Activated naive CD4-positive, alpha-beta T cell treated with anti-CD3 and anti-CD28 coated beads, Interleukin-2, amount 10 ng/mL, durations not matched to agents 7 days and 5 days (primary cell): ENCODE measurements at regions not wholly inside any gene's neighbourhood (a gene's known extent, or its start where the extent isn't known, plus 50 kb on each side); places are given as distances from the start of the nearest gene placed in this dataset.

Experiments used
- CTCF ChIA-PET: fragments of 350-600 bp; sonication (Branson Sonifier 250); formaldehyde crosslinking; loops from one replicate; lab custom pipeline; 2021; ENCODE audit warnings: antibody characterized with exemption; lab: Charles Lee
- DNase-seq: peaks from one replicate; pipeline ENCODE4 v3.0.0-alpha.2; 2020
- H3K27ac Mint-ChIP-seq: one replicate; pipeline ENCODE4 v1.8.0; 2021; ENCODE audit warnings: mild to moderate bottlenecking, moderate library complexity, mixed read lengths
- H3K27me3 Mint-ChIP-seq: one replicate; pipeline ENCODE4 v1.8.0; 2021; ENCODE audit warnings: mild to moderate bottlenecking, mixed read lengths
- H3K36me3 Mint-ChIP-seq: one replicate; pipeline ENCODE4 v1.8.0; 2021; ENCODE audit warnings: mixed read lengths
- H3K4me1 Mint-ChIP-seq: one replicate; pipeline ENCODE4 v1.8.0; 2021; ENCODE audit warnings: mixed read lengths
- H3K4me3 Mint-ChIP-seq: one replicate; pipeline ENCODE4 v1.8.0; 2021; ENCODE audit warnings: mild to moderate bottlenecking, moderate library complexity, mixed read lengths
- H3K9me3 Mint-ChIP-seq: one replicate; pipeline ENCODE4 v1.8.0; 2021; ENCODE audit warnings: mixed read lengths

GRCh38 chr18:44258086-44258485 is 422.6 kb upstream of the SETBP1 start:
- no peak overlapping the region for H3K27ac Mint-ChIP-seq
- H3K4me1 Mint-ChIP-seq = no peaks in the 10 kb centered on the region
- peaks cover 18% of the 10 kb centered on the region for H3K9me3 Mint-ChIP-seq
- CTCF ChIA-PET = no interaction called here
- H3K36me3 Mint-ChIP-seq = no peaks in the 10 kb centered on the region
- no peak overlapping the region for H3K4me3 Mint-ChIP-seq
- no peak for DNase-seq
- no peaks in the 10 kb centered on the region for H3K27me3 Mint-ChIP-seq

- Mint-ChIP-seq H3K4me1 (no peaks in the 10 kb centered on the region), H3K9me3 (peaks cover 13% of the 10 kb centered on the region), H3K36me3 (no peaks in the 10 kb centered on the region), H3K27ac (no peak overlapping the region), H3K4me3 (no peak overlapping the region), H3K27me3 (no peaks in the 10 kb centered on the region)
- DNase-seq = no peak
- CTCF ChIA-PET = no interaction called here
Observed at GRCh38 chr18:44258576-44258975, 422.1 kb upstream of the SETBP1 start.

- no peak overlapping the region for H3K4me3 Mint-ChIP-seq
- CTCF ChIA-PET = no interaction called here
- no peak overlapping the region for H3K27ac Mint-ChIP-seq
- H3K9me3 Mint-ChIP-seq = peaks cover 12% of the 10 kb centered on the region
- no peaks in the 10 kb centered on the region for H3K4me1 Mint-ChIP-seq
- no peak for DNase-seq
- no peaks in the 10 kb centered on the region for H3K27me3 Mint-ChIP-seq
- no peaks in the 10 kb centered on the region for H3K36me3 Mint-ChIP-seq
Observed at GRCh38 chr18:44259610-44260009, 421.1 kb upstream of the SETBP1 start.

- no peaks in the 10 kb centered on the region for H3K27me3 Mint-ChIP-seq
- no peak overlapping the region for H3K4me3 Mint-ChIP-seq
- no peak for DNase-seq
- H3K4me1 Mint-ChIP-seq = no peaks in the 10 kb centered on the region
- no peaks in the 10 kb centered on the region for H3K36me3 Mint-ChIP-seq
- H3K9me3 Mint-ChIP-seq = peaks cover 11% of the 10 kb centered on the region
- CTCF ChIA-PET = no interaction called here
- H3K27ac Mint-ChIP-seq = no peak overlapping the region
Observed at GRCh38 chr18:44265437-44265836, 415.3 kb upstream of the SETBP1 start.

GRCh38 chr18:44273298-44273697 is 407.4 kb upstream of the SETBP1 start:
- H3K36me3 Mint-ChIP-seq = no peaks in the 10 kb centered on the region
- no peaks in the 10 kb centered on the region for H3K27me3 Mint-ChIP-seq

GRCh38 chr18:44280479-44280878 is 400.2 kb upstream of the SETBP1 start:
- no peak overlapping the region for H3K27ac Mint-ChIP-seq
- no peak overlapping the region for H3K4me3 Mint-ChIP-seq
- CTCF ChIA-PET = no interaction called here
- no peaks in the 10 kb centered on the region for H3K4me1 Mint-ChIP-seq
- H3K36me3 Mint-ChIP-seq = no peaks in the 10 kb centered on the region
- H3K9me3 Mint-ChIP-seq = no peaks in the 10 kb centered on the region
- no peaks in the 10 kb centered on the region for H3K27me3 Mint-ChIP-seq
- DNase-seq = no peak

More at GRCh38 chr18:44273298-44273697, 407.4 kb upstream of the SETBP1 start:
- DNase-seq = no peak
- no peak overlapping the region for H3K4me3 Mint-ChIP-seq
- H3K4me1 Mint-ChIP-seq = no peaks in the 10 kb centered on the region
- H3K27ac Mint-ChIP-seq = no peak overlapping the region
- H3K9me3 Mint-ChIP-seq = peaks cover 4% of the 10 kb centered on the region
- CTCF ChIA-PET = no interaction called here

- Mint-ChIP-seq H3K27me3 (no peaks in the 10 kb centered on the region), H3K4me1 (no peaks in the 10 kb centered on the region), H3K4me3 (no peak overlapping the region), H3K27ac (no peak overlapping the region), H3K9me3 (no peaks in the 10 kb centered on the region), H3K36me3 (no peaks in the 10 kb centered on the region)
- CTCF ChIA-PET = no interaction called here
- no peak for DNase-seq
Observed at GRCh38 chr18:44286049-44286448, 394.6 kb upstream of the SETBP1 start.

- Mint-ChIP-seq H3K27me3 (no peaks in the 10 kb centered on the region), H3K27ac (no peak overlapping the region), H3K36me3 (no peaks in the 10 kb centered on the region), H3K4me1 (no peaks in the 10 kb centered on the region), H3K9me3 (no peaks in the 10 kb centered on the region), H3K4me3 (no peak overlapping the region)
- CTCF ChIA-PET = no interaction called here
- no peak for DNase-seq
Observed at GRCh38 chr18:44290366-44290977, 390.2 kb upstream of the SETBP1 start.

- CTCF ChIA-PET = no interaction called here
Observed at GRCh38 chr18:44298566-44298965, 382.1 kb upstream of the SETBP1 start.

GRCh38 chr18:44309185-44309584 is 371.5 kb upstream of the SETBP1 start:
- CTCF ChIA-PET = no interaction called here
- H3K9me3 Mint-ChIP-seq = peaks cover 6% of the 10 kb centered on the region
- H3K4me3 Mint-ChIP-seq = no peak overlapping the region
- no peaks in the 10 kb centered on the region for H3K27me3 Mint-ChIP-seq
- no peak for DNase-seq
- no peaks in the 10 kb centered on the region for H3K4me1 Mint-ChIP-seq
- H3K27ac Mint-ChIP-seq = no peak overlapping the region
- H3K36me3 Mint-ChIP-seq = no peaks in the 10 kb centered on the region

More at GRCh38 chr18:44298566-44298965, 382.1 kb upstream of the SETBP1 start:
- Mint-ChIP-seq H3K4me3 (no peak overlapping the region), H3K4me1 (no peaks in the 10 kb centered on the region), H3K36me3 (no peaks in the 10 kb centered on the region), H3K9me3 (peaks cover 6% of the 10 kb centered on the region), H3K27ac (no peak overlapping the region), H3K27me3 (no peaks in the 10 kb centered on the region)
- no peak for DNase-seq

- CTCF ChIA-PET = no interaction called here
- Mint-ChIP-seq H3K4me1 (no peaks in the 10 kb centered on the region), H3K36me3 (no peaks in the 10 kb centered on the region), H3K4me3 (no peak overlapping the region), H3K9me3 (peaks cover 11% of the 10 kb centered on the region), H3K27ac (no peak overlapping the region), H3K27me3 (no peaks in the 10 kb centered on the region)
- DNase-seq = no peak
Observed at GRCh38 chr18:44320619-44321460, 359.8 kb upstream of the SETBP1 start.

- Mint-ChIP-seq H3K27ac (no peak overlapping the region), H3K27me3 (no peaks in the 10 kb centered on the region), H3K4me1 (no peaks in the 10 kb centered on the region), H3K9me3 (peaks cover 11% of the 10 kb centered on the region), H3K4me3 (no peak overlapping the region), H3K36me3 (no peaks in the 10 kb centered on the region)
- no peak for DNase-seq
- CTCF ChIA-PET = no interaction called here
Observed at GRCh38 chr18:44321868-44322590, 358.7 kb upstream of the SETBP1 start.

GRCh38 chr18:44323125-44323524 is 357.6 kb upstream of the SETBP1 start:
- Mint-ChIP-seq H3K9me3 (peaks cover 11% of the 10 kb centered on the region), H3K4me1 (no peaks in the 10 kb centered on the region), H3K27ac (no peak overlapping the region), H3K36me3 (no peaks in the 10 kb centered on the region), H3K4me3 (no peak overlapping the region), H3K27me3 (no peaks in the 10 kb centered on the region)
- CTCF ChIA-PET = no interaction called here
- no peak for DNase-seq

- CTCF ChIA-PET = no interaction called here
- H3K36me3 Mint-ChIP-seq = no peaks in the 10 kb centered on the region
- H3K4me1 Mint-ChIP-seq = no peaks in the 10 kb centered on the region
- H3K27ac Mint-ChIP-seq = no peak overlapping the region
- peaks cover 11% of the 10 kb centered on the region for H3K9me3 Mint-ChIP-seq
- no peak for DNase-seq
- no peak overlapping the region for H3K4me3 Mint-ChIP-seq
- no peaks in the 10 kb centered on the region for H3K27me3 Mint-ChIP-seq
Observed at GRCh38 chr18:44324361-44324760, 356.3 kb upstream of the SETBP1 start.
